Renal cortex interstitium (tissue), 11 donors: ENCODE measurements at regions not wholly inside any gene's neighbourhood (a gene's known extent, or its start where the extent isn't known, plus 50 kb on each side); places are given as distances from the start of the nearest gene placed in this dataset.
A peak's percentile ranks its signal among the peaks of the same experiment; 100 is the strongest.

Experiments used
- DNase-seq, 11 donors: peaks; one replicate each; pipeline ENCODE4 v3.0.0-alpha.2; 2013; ENCODE audit warnings: low read depth in 9 of 11, low spot score in 4 of 11; ENCODE audit errors: extremely low read depth in 1 of 11

GRCh38 chr5:2178071-2178477 lies 295.3 kb upstream of the IRX4 start:
- no peak for DNase-seq

- DNase-seq = no peak
Measured at GRCh38 chr5:2177244-2177643, 294.5 kb upstream of the IRX4 start.

- no peak for DNase-seq
Measured at GRCh38 chr5:2176581-2176980, 293.9 kb upstream of the IRX4 start.

- no peak for DNase-seq
Measured at GRCh38 chr5:2175842-2176404, 293.2 kb upstream of the IRX4 start.

GRCh38 chr5:2175041-2175440 lies 292.3 kb upstream of the IRX4 start:
- DNase-seq = no peak

- DNase-seq = no peak
Measured at GRCh38 chr5:2174538-2174937, 291.8 kb upstream of the IRX4 start.

- DNase-seq = peak in 1 of 11 donors; percentile 51
Measured at GRCh38 chr5:2173151-2173834, 290.6 kb upstream of the IRX4 start.

- no peak for DNase-seq
Measured at GRCh38 chr5:2172471-2172870, 289.7 kb upstream of the IRX4 start.

GRCh38 chr5:2170761-2171160 lies 288.0 kb upstream of the IRX4 start:
- DNase-seq = no peak

- DNase-seq = peak in 5 of 11 donors; percentile 36 to 64 (median 39)
Measured at GRCh38 chr5:2169850-2170760, 287.4 kb upstream of the IRX4 start.

GRCh38 chr5:2169430-2169808 lies 286.7 kb upstream of the IRX4 start:
- DNase-seq = no peak

- DNase-seq = no peak
Measured at GRCh38 chr5:2168601-2169429, 286.1 kb upstream of the IRX4 start.

GRCh38 chr5:2167671-2168070 lies 284.9 kb upstream of the IRX4 start:
- no peak for DNase-seq

GRCh38 chr5:2166979-2167377 lies 284.3 kb upstream of the IRX4 start:
- no peak for DNase-seq

- DNase-seq = no peak
Measured at GRCh38 chr5:2166306-2166978, 283.7 kb upstream of the IRX4 start.

- no peak for DNase-seq
Measured at GRCh38 chr5:2165615-2166305, 283.0 kb upstream of the IRX4 start.

GRCh38 chr5:2165203-2165602 lies 282.5 kb upstream of the IRX4 start:
- DNase-seq = no peak

- no peak for DNase-seq
Measured at GRCh38 chr5:2164586-2164985, 281.9 kb upstream of the IRX4 start.
